Activated naive CD4-positive, alpha-beta T cell (primary cell): ENCODE measurements at regions not wholly inside any gene's neighbourhood (a gene's known extent, or its start where the extent isn't known, plus 50 kb on each side); places are given as distances from the start of the nearest gene placed in this dataset.
"Not testable (repeated sequence)": the region's sequence is repeated elsewhere in the genome, so short reads cannot be mapped to it uniquely, and the experiment has no call there.

Experiments
- DNase-seq, 4 experiments: peaks; one replicate each; lab custom pipeline; 2025; lab: John Stamatoyannopoulos, UW

DNA sequence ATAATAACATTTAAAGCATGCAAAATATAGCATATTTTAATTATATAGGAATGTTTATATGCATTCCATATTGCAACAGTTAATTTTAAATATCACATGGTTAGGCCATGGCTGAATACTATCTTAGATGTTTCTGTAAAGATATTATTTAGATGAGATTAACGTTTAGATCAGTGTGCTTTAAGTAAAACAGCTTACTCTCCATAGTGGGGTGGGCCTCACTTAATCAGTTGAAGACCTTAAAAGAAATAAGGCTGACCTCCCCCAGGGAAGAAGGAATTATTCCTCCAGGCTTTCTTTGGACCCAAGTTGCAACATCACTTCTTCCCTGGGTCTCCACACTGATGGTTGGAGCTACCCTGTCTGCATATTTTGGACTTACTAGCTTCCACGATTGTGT is 1246.5 kb downstream of the TYW1 start:
- DNase-seq = no peak

DNA sequence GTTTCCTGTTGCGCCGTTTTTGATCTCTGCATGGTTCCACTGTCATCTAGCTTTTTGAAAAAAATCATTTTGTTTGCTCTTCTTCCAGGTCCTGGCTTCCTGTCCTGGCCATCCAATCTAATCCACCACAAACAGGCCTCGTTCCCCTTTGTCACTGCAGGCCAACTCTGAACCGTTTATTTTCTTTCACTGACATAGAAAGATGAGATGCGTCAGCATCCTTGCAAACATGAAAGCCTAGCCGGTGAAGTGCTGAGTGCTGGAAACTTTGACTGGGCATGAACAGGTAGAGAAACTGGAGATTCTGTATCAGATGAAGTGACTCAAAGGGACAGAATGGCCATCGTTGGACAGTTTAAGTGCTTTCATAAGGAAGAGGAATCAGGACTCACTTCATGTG is 1247.8 kb downstream of the TYW1 start:
- no peak for DNase-seq

DNA sequence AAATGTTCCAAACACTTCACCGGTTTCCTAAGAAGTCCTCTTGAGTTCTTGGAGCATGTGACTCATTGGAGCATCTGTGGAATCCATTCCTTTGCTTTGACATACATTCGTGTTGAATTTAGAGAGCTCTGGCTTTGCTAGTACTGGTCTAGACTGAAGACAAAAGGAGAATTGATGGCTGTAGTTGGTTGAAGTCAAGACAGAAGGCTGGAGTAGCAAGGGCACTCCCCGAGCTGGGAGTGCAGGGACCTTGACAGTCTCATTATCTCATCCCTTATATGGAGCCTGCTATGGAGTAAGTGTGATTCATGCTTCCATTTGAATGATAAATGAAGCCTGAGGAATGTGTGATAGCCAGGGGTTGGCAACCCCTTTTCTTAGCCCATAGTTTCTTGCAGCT is 1249.1 kb downstream of the TYW1 start:
- no peak for DNase-seq

DNA sequence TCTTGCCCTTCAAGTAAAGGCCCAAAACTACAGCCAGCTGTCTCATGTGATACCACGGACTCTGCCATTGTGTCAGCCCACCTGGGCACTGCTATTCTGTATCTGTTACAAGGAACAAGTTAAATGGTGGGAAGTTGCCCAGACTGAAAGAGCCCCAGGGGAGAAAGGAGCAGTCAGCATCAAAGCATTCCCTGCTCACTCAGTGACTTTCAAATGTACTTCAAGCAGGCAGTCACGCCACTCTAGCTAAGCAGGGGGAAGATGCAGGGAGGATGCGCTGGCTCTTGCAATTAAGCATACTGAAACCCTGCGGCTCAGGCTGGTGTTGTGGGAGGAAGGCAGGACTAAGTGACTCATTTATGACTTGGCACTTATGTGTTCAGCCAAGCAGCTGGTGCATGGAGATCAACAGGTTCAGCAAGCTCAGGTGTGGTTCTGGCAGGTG is 1249.6 kb downstream of the TYW1 start:
- DNase-seq = no peak

DNA sequence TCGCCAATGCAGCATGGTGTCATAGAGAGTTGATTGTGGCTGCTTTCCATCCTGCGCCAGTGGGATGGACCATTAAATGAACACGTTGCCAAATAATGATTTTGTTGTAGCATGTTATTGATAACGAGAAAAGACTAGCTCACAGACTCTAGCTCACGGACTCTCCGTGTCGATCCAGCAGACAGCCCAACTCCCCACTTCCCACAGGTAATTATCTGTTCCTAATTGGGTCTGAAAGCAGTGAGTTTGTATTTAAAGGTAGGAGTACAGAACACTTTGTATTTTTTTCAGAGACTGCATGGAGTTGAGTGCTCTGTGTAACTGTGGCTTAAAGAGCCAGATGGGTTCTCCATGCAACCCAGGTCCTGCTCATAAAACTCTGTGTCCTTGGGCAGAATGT is 1250.5 kb downstream of the TYW1 start:
- DNase-seq = no peak

DNA sequence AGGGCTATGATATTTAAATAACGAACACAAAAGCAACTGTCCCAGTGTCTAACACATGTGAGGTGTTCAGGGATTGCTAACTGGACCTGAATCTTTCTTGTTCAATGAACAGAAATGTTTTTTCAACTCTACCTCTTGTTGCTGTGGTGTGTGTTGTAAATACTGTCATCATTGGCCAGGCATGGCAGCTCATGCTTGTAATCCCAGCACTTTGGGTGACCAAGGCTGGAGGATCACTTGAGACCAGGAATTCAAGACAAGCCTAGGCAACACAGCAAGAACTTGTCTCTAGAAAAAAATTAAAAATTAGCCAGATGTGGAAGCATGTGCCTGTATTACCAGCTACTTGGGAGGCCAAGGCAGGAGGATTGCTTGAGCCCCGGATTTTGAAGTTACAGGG is 1250.9 kb downstream of the TYW1 start:
- DNase-seq = no peak

DNA sequence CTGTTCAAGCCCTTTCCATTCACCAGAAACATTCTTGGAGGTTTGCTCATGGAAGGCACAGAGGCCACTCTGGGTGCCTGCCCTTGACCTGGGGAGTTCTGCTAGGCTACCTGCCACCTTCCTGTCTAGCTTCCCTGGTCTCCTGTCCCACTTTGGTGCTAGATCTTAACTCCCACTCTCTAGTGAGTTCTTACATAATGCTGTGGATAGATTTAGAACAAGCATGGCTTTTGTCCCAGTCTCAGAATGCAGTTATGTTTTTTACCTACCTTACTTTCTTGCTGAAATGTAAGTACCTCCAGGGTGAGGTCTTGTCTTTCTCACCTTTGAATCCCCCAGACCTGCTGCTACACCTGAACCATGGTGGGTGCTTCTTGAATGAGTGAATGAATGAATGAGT is 1252.3 kb downstream of the TYW1 start:
- DNase-seq = no peak

DNA sequence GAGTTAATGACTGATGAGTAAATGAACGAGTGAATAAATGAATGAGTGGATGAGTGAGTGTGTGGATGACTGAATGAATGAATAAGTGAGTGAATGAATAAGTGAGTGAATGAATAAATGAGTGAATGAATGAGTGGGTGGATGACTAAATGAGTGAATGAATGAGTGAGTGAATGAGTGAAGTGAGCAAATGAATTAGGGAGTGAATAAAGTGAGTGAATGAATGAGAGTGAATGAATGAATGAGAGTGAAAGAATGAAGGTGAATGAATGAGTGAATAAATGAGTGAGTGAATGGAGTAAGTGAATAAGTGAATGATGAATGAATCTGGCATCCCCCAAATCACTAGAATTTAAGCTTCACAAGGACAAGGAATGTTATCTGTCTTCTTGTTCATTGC is 1253.0 kb downstream of the TYW1 start:
- DNase-seq = no peak

DNA sequence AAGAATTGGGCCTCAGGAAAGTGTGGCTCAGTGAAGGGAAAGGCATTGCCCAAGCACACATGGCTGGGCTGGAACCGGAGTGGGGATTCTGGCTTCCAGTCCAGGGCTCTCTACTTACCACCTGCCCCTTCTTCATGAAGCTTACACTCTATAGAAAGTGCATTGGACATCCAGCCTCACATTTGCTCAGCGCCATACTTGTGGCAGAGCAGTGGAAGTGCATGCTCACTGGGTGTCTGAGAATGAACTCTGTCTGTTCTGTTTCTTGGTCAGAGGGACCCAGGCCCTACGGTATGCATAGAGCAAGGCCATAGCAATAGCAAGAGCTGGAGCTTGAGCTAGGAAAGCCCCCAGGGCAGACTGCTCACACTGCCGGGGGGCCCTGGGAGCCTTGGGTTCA is 1253.5 kb downstream of the TYW1 start:
- no peak for DNase-seq

DNA sequence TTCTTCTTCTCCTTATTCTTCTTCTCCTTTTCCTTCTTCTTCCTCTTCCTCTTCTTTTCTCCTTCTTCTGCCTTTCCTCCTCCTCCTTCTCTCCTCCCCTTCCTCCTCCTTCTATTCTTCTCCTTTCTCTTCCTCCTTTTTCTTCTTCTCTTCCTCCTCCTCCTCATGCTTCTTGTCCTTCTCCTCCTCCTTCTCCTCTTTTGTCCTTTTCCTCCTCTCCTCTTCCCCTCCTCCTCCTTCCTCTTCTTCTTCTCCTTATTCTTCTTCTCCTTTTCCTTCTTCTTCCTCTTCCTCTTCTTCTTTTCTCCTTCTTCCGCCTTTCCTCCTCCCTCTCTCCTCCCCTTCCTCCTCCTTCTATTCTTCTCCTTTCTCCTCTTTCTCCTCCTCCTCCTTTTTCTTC is 1258.2 kb downstream of the TYW1 start:
- DNase-seq = not testable (repeated sequence)

DNA sequence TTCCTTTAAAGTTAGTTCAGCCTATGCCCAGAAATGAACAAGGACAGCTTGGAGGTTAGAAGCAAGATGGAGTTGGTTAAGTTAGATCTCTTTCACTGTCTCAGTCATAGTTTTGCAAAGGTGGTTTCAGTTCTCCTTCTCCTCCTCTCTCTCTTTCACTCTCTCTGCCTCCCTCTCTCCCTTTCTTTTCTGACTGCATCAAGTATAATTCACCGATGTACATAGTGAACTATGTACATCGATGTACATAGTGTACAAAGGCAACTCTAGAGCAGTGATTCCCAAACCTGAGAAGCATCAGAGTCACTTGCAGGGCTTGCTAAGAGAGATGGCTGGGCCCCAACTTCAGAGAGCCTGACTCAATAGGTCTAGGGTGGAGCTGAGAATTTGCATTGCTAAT is 1259.7 kb downstream of the TYW1 start:
- no peak for DNase-seq

DNA sequence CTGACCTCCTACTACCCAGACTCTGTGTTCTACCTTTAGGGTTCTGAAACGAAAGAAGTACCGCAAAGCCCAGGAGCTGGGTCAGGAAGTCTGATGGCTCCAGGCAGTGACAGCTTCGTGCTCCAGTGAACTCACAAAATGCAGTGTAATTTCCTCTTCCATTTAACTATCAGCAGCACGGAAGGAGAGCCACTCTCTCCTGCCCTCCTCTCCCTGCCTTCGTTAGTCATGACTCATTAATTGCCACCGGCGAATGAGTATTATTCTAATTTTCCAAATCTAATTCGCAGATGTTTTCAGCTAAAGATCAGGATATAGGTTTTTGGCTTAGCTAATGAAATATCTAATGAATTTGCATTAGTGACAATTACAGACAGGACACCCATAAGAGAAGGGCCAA is 1262.0 kb downstream of the TYW1 start:
- DNase-seq = no peak

DNA sequence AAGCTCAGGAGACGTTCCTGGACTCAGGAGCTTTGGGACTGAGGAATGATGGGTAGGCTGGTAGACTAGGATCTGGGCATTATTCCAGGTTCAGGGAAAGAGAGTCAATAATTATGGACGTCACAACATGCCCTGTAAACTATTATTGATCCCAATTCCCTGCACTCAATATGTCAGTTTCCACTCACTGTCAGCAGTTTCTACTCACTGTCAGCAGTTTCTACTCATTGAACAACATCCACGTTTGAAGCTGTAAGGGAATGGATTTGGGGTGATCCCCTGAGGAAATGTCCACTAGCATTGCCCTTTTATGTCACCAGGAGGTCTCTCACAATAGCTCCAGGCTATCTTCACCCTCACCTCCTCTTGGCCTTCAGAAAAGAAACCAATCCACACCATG is 1268.6 kb downstream of the TYW1 start:
- no peak for DNase-seq

DNA sequence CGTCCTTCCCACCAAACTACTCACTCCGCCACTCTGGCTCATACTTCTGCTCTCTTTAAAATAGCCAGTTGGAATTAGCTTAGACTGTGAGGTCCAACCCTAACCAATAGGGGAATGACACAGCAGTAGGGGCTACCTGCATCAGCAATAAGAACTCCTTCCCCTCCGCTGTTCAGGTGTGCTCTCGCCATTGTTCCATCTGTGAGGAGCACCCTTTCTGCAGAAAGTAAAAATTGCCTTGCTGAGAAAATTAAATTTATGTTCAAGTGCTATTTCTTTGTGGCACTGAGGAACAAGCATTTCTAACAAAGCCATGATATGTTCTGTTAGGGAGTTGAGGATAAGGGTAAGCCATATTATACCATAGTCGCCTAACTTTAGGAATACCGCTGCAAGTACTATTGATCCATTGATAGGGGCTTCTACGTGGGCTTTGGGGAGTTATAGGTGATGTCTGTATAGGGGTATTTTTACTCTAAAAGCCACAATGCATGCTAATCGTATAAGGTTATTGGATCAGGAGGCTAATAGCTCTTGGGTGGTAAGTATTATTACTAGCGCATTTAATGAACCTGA is 1269.5 kb downstream of the TYW1 start:
- DNase-seq = no peak

DNA sequence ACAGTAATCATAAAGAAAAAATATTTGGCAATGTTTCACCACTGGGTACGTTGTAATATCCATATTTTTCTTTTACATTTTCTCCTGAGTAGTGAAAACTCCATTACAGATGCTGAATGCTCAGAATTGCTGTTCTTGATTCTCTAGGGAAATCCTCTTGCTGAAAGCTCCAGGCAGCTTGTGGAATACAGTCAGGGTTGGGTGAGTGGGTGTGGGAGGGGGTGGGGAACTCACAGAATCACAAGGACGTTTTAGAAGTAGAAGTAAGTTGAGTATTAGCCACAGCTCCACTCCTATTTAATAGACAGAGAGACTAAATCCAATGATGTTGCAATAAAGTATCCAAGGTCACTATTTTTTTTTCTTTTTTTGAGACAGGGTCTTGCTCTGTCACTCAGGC is 1270.9 kb downstream of the TYW1 start:
- DNase-seq = no peak

DNA sequence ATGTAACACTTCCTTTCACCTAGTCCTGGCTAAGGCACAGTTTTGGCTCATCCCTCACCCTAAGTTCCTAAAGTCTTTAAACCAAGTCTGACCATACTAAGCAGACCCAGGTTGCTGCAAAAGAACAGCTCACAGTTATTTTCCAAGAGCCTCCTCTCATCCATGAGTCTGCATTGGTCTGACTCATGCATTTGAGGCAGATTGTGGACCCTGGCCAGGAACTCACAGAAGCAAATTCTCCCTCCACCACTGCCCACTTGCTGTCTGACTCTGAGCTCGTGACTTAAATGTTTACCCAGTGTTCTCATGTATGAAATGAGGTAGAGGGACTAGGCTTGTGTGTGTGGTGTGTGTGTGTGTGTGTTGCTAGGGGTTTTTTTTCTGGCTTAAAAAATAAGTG is 1272.8 kb downstream of the TYW1 start:
- no peak for DNase-seq

DNA sequence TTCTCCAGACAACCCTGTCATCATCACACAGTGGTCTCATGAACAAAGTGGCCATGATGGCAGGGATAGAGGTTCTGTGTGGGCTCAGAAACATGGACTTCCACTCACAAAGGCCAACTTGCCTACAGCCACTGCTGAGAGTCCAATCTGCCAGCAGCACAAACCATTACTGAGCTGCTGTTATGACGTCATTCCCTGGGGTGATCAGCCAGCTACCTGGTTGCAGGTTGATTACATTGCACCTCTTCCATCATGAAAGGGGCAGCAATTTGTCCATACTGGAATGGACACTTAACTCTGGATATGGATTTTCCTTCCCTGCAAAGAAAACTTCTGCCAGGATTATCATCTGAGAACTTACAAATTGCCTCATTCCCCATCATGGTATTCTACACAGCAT is 1275.9 kb downstream of the TYW1 start:
- no peak for DNase-seq

DNA sequence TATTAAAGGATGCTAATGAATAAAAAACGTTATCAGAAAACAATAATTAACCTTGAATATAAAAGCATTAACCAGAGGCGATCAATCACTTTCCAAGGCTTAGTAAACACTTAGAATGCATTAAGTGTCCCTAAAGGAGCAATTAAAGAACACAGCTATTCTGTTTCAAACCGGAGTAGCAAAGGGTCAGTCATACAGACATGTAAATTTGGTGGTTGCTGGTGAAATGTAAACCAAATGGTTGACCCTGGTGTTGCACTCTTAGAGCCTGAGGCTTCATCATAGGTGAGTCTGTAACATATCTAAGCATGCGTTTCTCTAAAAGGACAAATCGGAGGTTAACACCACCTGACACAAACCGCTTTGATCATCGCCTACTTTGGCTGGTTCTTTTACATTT is 1280.1 kb downstream of the TYW1 start:
- DNase-seq = no peak

DNA sequence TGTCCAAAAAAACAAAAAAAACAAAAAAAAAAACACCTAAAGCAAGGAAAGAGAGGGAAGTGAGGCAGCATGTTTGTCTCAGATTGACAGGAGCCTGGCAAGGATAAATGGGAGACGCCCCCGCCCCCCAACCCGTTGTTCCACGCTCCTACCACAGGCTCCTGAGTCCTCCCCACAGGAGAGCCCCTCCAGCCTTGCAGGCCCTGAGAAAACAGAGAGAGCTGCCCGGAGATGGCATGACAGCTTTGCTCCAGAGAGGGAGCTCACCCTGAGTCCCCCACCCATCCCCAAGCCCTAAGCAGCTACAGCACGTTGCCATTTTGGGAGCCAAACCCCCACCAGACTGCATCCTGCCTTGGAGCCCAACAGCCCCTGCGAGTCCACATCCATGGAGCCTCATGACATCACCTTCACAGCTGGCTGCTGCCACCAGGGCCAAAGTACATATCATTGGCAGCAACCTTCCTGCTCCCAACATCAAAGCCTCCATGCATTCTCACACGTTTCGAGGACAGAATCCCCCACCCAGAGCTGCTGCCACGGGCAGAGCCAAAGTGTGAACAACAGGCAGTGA is 1283.3 kb downstream of the TYW1 start:
- DNase-seq = no peak

DNA sequence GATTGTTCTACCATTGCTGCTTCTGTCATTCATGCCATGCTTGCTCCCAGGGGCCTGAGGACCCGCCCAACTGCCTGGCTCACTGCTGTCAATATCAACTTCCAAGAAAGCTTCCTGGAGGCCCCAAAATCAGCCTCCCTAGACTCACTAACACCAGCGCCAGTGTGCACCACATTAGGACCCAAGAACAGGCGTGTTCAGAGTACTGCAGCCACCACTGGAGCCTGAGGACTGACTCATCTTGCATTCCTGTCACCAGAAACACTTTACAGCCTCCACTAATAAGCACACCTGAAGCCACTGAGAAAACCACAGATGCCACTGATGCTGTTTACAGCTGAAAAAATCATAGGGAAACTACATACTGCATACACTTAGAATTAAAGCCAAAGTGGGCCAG is 1284.3 kb downstream of the TYW1 start:
- DNase-seq = no peak

DNA sequence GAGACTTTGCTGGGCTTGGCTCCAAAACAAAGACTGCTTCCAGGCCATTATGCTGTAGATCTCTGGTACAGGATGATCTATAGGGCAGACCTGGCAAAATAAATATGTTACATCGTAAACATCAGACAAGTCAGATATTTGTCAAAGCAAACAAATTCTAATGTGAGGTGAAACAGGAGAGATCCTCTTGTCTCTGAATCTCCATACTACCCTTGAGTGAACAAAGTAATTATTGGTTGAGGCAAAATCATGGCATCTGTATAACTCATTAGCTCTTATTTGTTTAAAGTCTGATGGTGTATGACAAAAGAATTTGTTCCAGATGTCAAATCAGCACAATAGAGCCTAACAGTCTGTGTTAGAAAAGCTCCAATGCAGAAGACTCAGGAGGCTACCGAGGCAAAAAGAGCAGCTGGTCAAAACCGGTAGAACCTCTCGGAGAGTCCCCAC is 1291.5 kb downstream of the TYW1 start:
- no peak for DNase-seq

DNA sequence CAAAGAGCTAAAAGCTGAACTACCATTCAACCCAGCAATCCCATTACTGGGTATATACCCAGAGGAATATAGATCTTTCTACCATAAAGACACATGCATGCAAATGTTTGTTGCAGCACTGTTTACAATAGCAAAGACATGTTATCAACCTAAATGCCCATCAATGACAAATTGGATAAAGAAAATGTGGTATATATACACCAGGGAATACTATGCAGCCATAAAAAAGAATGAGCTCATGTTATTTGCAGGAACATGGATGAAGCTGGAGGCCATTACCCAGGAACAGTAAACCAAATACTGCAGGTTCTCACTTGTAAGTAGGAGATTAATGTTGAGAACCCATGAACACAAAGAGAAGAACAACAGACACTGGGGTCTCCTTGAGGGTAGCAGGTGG is 1295.1 kb downstream of the TYW1 start:
- DNase-seq = no peak

DNA sequence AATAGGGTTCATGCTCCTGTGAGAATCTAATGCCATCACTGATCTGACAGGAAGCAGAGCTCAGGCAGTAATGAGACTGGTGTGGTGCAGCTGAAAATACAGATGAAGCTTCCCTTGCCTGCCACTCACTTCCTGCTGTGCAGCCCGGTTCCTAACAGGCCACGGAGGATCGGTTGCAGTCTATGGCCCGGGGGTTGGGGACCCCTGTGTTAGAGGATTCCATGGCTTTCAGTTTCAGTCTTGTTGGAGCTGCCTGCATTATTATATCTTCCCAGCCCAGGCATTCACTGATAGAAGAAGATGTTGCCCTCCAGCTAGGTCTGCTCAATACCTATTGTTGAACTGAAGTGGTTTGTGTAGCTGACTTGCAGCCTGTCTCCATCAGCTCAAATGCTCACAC is 1298.8 kb downstream of the TYW1 start:
- DNase-seq = no peak

DNA sequence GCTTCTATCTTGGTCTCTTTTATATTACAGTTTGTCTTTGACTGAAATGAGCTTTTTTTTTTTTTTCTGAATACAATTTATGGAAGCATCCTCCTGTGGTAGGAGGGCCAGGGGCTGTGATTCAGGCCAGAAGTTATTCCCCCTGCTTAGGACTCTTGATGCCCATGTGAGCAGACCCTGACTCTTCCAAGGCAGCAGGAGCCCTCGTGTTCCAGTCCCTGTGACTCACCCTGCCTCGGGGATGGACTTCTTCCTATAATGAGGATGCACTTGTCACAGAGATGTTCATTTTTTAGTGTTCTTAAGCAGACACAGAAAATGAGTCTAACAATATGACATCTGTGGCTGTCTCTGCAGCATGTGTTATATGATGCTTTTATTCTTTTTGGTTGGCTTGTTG is 1293.7 kb upstream of the AUTS2 start:
- no peak for DNase-seq
